ENCODE measurements at regions not wholly inside any gene's neighbourhood (a gene's known extent, or its start where the extent isn't known, plus 50 kb on each side); places are given as distances from the start of the nearest gene placed in this dataset.

GRCh38 chr9:99544526-99544925 is 277.2 kb upstream of the NR4A3 start:
- no peak for DNase-seq (ENCODE audit: low spot score)
- TF ChIP-seq CTCF (IDR thresholded peaks at IDR 0.05; ENCODE audit: borderline replicate concordance, control extremely low read depth, extremely low read depth, insufficient read depth, missing control alignments) = no peak
- in situ Hi-C loops (cut with MboI; ENCODE audit: low sequenced_read_pairs, unreplicated experiment) = no loop called here

- in situ Hi-C loops (cut with MboI; ENCODE audit: low sequenced_read_pairs, unreplicated experiment) = no loop called here
Observed at GRCh38 chr9:99549441-99549840, 272.2 kb upstream of the NR4A3 start.

GRCh38 chr9:99555792-99556191 is 265.9 kb upstream of the NR4A3 start:
- in situ Hi-C loops (cut with MboI; ENCODE audit: low sequenced_read_pairs, unreplicated experiment) = no loop called here
- DNase-seq (ENCODE audit: low spot score) = no peak
- no peak for TF ChIP-seq CTCF (IDR thresholded peaks at IDR 0.05; ENCODE audit: borderline replicate concordance, control extremely low read depth, extremely low read depth, insufficient read depth, missing control alignments)

More at GRCh38 chr9:99549441-99549840, 272.2 kb upstream of the NR4A3 start:
- no peak for DNase-seq (ENCODE audit: low spot score)
- no peak for TF ChIP-seq CTCF (IDR thresholded peaks at IDR 0.05; ENCODE audit: borderline replicate concordance, control extremely low read depth, extremely low read depth, insufficient read depth, missing control alignments)

GRCh38 chr9:99556998-99557397 is 264.7 kb upstream of the NR4A3 start:
- in situ Hi-C loops (cut with MboI; ENCODE audit: low sequenced_read_pairs, unreplicated experiment) = no loop called here
- no peak for TF ChIP-seq CTCF (IDR thresholded peaks at IDR 0.05; ENCODE audit: borderline replicate concordance, control extremely low read depth, extremely low read depth, insufficient read depth, missing control alignments)
- DNase-seq (ENCODE audit: low spot score) = no peak

GRCh38 chr9:99557816-99558215 is 263.9 kb upstream of the NR4A3 start:
- in situ Hi-C loops (cut with MboI; ENCODE audit: low sequenced_read_pairs, unreplicated experiment) = no loop called here
- no peak for DNase-seq (ENCODE audit: low spot score)
- no peak for TF ChIP-seq CTCF (IDR thresholded peaks at IDR 0.05; ENCODE audit: borderline replicate concordance, control extremely low read depth, extremely low read depth, insufficient read depth, missing control alignments)

- TF ChIP-seq CTCF (IDR thresholded peaks at IDR 0.05; ENCODE audit: borderline replicate concordance, control extremely low read depth, extremely low read depth, insufficient read depth, missing control alignments) = no peak
- in situ Hi-C loops (cut with MboI; ENCODE audit: low sequenced_read_pairs, unreplicated experiment) = no loop called here
- DNase-seq (ENCODE audit: low spot score) = no peak
Observed at GRCh38 chr9:99559776-99560175, 261.9 kb upstream of the NR4A3 start.

- in situ Hi-C loops (cut with MboI; ENCODE audit: low sequenced_read_pairs, unreplicated experiment) = no loop called here
- no peak for TF ChIP-seq CTCF (IDR thresholded peaks at IDR 0.05; ENCODE audit: borderline replicate concordance, control extremely low read depth, extremely low read depth, insufficient read depth, missing control alignments)
- no peak for DNase-seq (ENCODE audit: low spot score)
Observed at GRCh38 chr9:99560561-99560960, 261.1 kb upstream of the NR4A3 start.

Measured in GM13976 (cell line).